Activated T-helper 2 cell treated with anti-CD3 and anti-CD28 coated beads, Interferon-gamma antibody, Interleukin-2, Interleukin-4, amounts not matched to agents 10 μg/mL and 5 μg/mL and 100 μg/mL, durations not matched to agents 14 hours and 24 hours and 36 hours (primary cell): ENCODE measurements at regions not wholly inside any gene's neighbourhood (a gene's known extent, or its start where the extent isn't known, plus 50 kb on each side); places are given as distances from the start of the nearest gene placed in this dataset.

Experiments
- DNase-seq: peaks from one replicate; pipeline ENCODE4 v3.0.0; 2021; ENCODE audit warnings: low spot score
- H3K27ac Mint-ChIP-seq: one replicate; pipeline ENCODE4 v1.8.0; 2021; ENCODE audit warnings: mixed read lengths
- H3K27me3 Mint-ChIP-seq: one replicate; pipeline ENCODE4 v1.8.0; 2021; ENCODE audit warnings: low read depth, mixed read lengths
- H3K36me3 Mint-ChIP-seq: one replicate; pipeline ENCODE4 v1.8.0; 2021; ENCODE audit warnings: low read depth, mixed read lengths
- H3K4me1 Mint-ChIP-seq: one replicate; pipeline ENCODE4 v1.8.0; 2021; ENCODE audit warnings: low read depth, mixed read lengths
- H3K4me3 Mint-ChIP-seq: one replicate; pipeline ENCODE4 v1.8.0; 2021; ENCODE audit warnings: low read depth, mild to moderate bottlenecking, moderate library complexity, mixed read lengths
- H3K9me3 Mint-ChIP-seq: one replicate; pipeline ENCODE4 v1.8.0; 2021; ENCODE audit warnings: mixed read lengths
- intact Hi-C: fragments of 100-400 bp; cut with micrococcal nuclease; formaldehyde crosslinking; loops from one replicate; pipeline ENCODE4 v1.15.1; 2023

DNA sequence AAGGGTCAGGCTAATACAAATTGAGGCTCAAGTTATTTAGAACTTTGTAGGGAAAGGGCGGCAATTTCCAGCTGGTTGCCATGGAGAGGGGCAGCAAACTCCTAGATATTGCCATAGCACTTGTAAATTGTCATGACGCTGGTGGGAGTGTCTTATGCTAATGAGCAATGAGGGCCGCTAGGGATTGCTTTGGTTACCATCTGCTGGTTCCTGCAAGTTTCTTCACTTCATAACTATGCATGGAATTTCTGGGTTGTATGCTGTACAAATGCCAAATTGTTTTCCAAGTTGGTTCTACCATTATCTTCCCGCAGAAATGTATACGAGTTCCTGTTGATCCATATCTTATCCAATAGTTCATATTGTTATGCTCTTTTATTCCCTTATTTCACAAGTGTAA is 1339.4 kb downstream of the EFNB2 start:
- Mint-ChIP-seq H3K27me3 (no peaks in the 10 kb centered on the region), H3K4me3 (no peak overlapping the region), H3K9me3 (no peaks in the 10 kb centered on the region), H3K27ac (no peak overlapping the region), H3K4me1 (no peaks in the 10 kb centered on the region), H3K36me3 (no peaks in the 10 kb centered on the region)
- intact Hi-C loops = no loop called here
- no peak for DNase-seq

- Mint-ChIP-seq H3K27me3 (no peaks in the 10 kb centered on the region), H3K9me3 (no peaks in the 10 kb centered on the region), H3K36me3 (no peaks in the 10 kb centered on the region), H3K4me3 (no peak overlapping the region), H3K27ac (no peak overlapping the region), H3K4me1 (no peaks in the 10 kb centered on the region)
- DNase-seq = no peak
- intact Hi-C loops = no loop called here
Measured at GRCh38 chr13:105193026-105193425, 1342.4 kb downstream of the EFNB2 start.

GRCh38 chr13:105184201-105184600 is 1351.3 kb downstream of the EFNB2 start:
- no peaks in the 10 kb centered on the region for H3K27me3 Mint-ChIP-seq
- H3K27ac Mint-ChIP-seq = no peak overlapping the region
- no peak for DNase-seq
- H3K9me3 Mint-ChIP-seq = no peaks in the 10 kb centered on the region
- no peaks in the 10 kb centered on the region for H3K36me3 Mint-ChIP-seq
- no peaks in the 10 kb centered on the region for H3K4me1 Mint-ChIP-seq
- intact Hi-C loops = no loop called here
- no peak overlapping the region for H3K4me3 Mint-ChIP-seq

GRCh38 chr13:105177265-105177900 is 1358.1 kb downstream of the EFNB2 start:
- intact Hi-C loops = no loop called here
- H3K4me3 Mint-ChIP-seq = no peak overlapping the region
- H3K27me3 Mint-ChIP-seq = no peaks in the 10 kb centered on the region
- no peaks in the 10 kb centered on the region for H3K9me3 Mint-ChIP-seq
- DNase-seq = no peak
- H3K27ac Mint-ChIP-seq = no peak overlapping the region
- no peaks in the 10 kb centered on the region for H3K36me3 Mint-ChIP-seq
- H3K4me1 Mint-ChIP-seq = no peaks in the 10 kb centered on the region

DNA sequence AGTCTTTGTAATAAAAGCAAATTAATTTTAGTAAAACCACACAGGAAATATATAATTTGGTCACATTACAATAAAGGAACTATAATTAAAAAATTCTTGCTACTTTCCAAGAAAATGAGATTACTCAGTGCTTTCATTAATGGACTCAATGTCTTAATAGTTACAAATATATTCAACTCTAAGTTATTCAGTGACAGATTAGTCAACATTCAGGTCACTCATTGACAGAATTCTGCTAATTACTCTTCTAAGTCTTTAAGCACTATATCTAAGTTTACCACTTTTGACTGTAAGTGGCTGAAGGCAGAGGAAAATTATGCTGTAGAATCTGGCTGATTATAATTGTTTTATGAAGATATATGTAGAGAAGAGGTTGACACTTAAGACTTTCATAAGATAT is 1365.0 kb downstream of the EFNB2 start:
- Mint-ChIP-seq H3K27me3 (no peaks in the 10 kb centered on the region), H3K36me3 (no peaks in the 10 kb centered on the region), H3K27ac (no peak overlapping the region), H3K4me1 (no peaks in the 10 kb centered on the region), H3K9me3 (no peaks in the 10 kb centered on the region), H3K4me3 (no peak overlapping the region)
- DNase-seq = no peak
- intact Hi-C loops = no loop called here

GRCh38 chr13:105168295-105168694 is 1367.2 kb downstream of the EFNB2 start:
- H3K9me3 Mint-ChIP-seq = no peaks in the 10 kb centered on the region
- no peak overlapping the region for H3K27ac Mint-ChIP-seq
- intact Hi-C loops = no loop called here
- DNase-seq = no peak
- H3K36me3 Mint-ChIP-seq = no peaks in the 10 kb centered on the region
- H3K4me3 Mint-ChIP-seq = no peak overlapping the region
- H3K4me1 Mint-ChIP-seq = no peaks in the 10 kb centered on the region
- H3K27me3 Mint-ChIP-seq = no peaks in the 10 kb centered on the region

- H3K4me3 Mint-ChIP-seq = no peak overlapping the region
- no peaks in the 10 kb centered on the region for H3K36me3 Mint-ChIP-seq
- H3K9me3 Mint-ChIP-seq = no peaks in the 10 kb centered on the region
- no peaks in the 10 kb centered on the region for H3K27me3 Mint-ChIP-seq
- DNase-seq = no peak
- no peaks in the 10 kb centered on the region for H3K4me1 Mint-ChIP-seq
- no peak overlapping the region for H3K27ac Mint-ChIP-seq
- intact Hi-C loops = no loop called here
Measured at GRCh38 chr13:105167385-105167784, 1368.1 kb downstream of the EFNB2 start.

DNA sequence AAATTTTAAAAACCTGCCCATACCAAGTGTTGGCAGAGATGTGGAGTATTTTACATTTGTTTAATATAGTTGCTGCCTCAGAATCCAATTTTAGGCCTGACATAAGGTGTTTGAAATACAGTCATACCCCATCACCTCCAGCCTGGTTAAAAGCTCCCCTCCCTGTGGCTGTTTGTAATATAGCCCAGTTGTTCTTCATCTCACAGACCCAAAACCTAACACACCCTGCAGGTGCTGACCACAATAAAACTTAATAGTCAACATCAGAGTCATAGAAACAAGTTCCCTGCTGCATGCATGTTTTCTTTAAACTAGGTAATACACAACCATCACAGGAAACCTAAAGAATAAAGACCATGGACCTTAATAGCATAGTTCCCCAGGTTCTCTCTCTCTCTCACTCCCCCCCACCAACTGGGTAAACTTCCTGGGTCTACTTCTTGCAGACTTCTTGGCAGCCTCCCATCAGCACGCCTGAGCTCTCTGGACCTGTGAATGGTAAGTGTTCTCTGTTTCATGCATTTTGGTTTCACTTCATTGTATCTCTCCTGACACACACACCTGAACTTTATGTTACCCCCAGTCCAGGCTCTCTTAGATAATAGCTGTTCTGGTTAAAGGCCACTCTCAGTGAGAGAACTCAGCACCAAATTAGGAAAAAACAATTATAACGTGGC is 1369.9 kb downstream of the EFNB2 start:
- no peak overlapping the region for H3K4me3 Mint-ChIP-seq
- intact Hi-C loops = no loop called here
- no peaks in the 10 kb centered on the region for H3K27me3 Mint-ChIP-seq
- DNase-seq = no peak
- no peak overlapping the region for H3K27ac Mint-ChIP-seq
- no peaks in the 10 kb centered on the region for H3K9me3 Mint-ChIP-seq
- no peaks in the 10 kb centered on the region for H3K4me1 Mint-ChIP-seq
- H3K36me3 Mint-ChIP-seq = no peaks in the 10 kb centered on the region

DNA sequence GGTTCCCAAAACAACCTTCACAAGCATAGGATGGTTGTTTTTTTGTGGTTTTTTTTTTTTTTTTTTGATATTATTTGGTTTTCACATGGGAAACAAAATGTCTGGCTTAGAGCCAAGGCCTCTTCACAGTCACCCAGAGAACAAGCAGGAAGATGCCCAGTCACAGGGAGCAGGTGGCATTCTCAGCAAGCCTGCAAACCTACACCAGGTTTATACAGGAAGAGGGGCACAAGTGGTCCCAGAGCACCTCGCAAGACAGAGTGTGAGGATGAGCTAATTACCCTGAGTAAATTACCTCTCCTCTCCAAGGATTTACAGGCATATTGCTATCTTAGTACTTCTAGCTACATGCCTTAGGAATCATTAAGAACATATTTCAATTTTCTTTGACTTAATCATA is 1375.6 kb downstream of the EFNB2 start:
- H3K9me3 Mint-ChIP-seq = no peaks in the 10 kb centered on the region
- no peak for DNase-seq
- no peaks in the 10 kb centered on the region for H3K27me3 Mint-ChIP-seq
- no peak overlapping the region for H3K27ac Mint-ChIP-seq
- no peak overlapping the region for H3K4me3 Mint-ChIP-seq
- no peaks in the 10 kb centered on the region for H3K4me1 Mint-ChIP-seq
- intact Hi-C loops = no loop called here
- H3K36me3 Mint-ChIP-seq = no peaks in the 10 kb centered on the region

- intact Hi-C loops = no loop called here
- H3K36me3 Mint-ChIP-seq = no peaks in the 10 kb centered on the region
- no peak for DNase-seq
Measured at GRCh38 chr13:105153611-105154010, 1381.9 kb downstream of the EFNB2 start.

GRCh38 chr13:105151639-105152038 is 1383.8 kb downstream of the EFNB2 start:
- H3K27me3 Mint-ChIP-seq = no peaks in the 10 kb centered on the region
- H3K36me3 Mint-ChIP-seq = no peaks in the 10 kb centered on the region
- DNase-seq = no peak
- no peaks in the 10 kb centered on the region for H3K4me1 Mint-ChIP-seq
- H3K27ac Mint-ChIP-seq = no peak overlapping the region
- no peak overlapping the region for H3K4me3 Mint-ChIP-seq
- intact Hi-C loops = no loop called here
- H3K9me3 Mint-ChIP-seq = no peaks in the 10 kb centered on the region

More at GRCh38 chr13:105153611-105154010, 1381.9 kb downstream of the EFNB2 start:
- no peak overlapping the region for H3K4me3 Mint-ChIP-seq
- H3K9me3 Mint-ChIP-seq = no peaks in the 10 kb centered on the region
- no peaks in the 10 kb centered on the region for H3K27me3 Mint-ChIP-seq
- no peak overlapping the region for H3K27ac Mint-ChIP-seq
- no peaks in the 10 kb centered on the region for H3K4me1 Mint-ChIP-seq

DNA sequence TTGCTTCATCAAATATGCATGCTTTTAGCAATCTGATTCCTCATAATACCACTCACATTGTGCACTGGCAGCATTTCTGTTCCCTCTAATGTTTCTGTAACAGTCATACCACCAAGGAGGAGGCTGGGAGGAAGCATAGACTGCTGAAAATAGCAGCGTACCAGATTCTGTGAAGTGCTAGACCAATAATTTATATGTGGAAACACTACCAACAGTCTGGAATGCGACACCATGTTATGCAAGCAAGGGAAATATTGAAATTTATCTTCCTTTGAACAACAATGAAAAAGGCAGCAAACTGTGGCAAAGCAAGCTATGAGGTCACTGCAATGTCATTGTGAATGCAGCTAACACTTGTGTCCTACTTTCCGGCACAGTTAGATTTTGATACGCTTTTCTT is 1388.0 kb downstream of the EFNB2 start:
- no peak overlapping the region for H3K27ac Mint-ChIP-seq
- intact Hi-C loops = no loop called here
- no peaks in the 10 kb centered on the region for H3K4me1 Mint-ChIP-seq
- H3K9me3 Mint-ChIP-seq = no peaks in the 10 kb centered on the region
- no peak for DNase-seq
- no peak overlapping the region for H3K4me3 Mint-ChIP-seq
- H3K36me3 Mint-ChIP-seq = no peaks in the 10 kb centered on the region
- H3K27me3 Mint-ChIP-seq = no peaks in the 10 kb centered on the region

DNA sequence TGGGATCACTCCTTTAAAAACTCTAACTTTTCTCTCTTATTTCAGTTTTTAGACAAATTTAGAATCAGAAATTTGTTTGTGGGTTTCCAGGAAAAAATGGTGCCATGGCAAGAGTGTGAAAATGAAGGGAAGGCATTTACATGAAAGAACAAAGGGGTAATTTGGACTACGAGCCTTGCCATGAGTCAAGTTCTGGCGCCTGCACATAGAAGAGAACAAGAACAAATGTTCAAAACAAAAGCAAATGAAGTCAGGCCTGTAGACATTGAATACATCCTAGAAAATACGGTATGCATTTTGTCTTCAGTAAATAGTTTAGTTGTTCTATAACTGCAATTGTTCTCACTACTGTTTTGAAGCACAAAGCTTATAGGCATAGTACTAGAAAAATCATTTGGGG is 1390.5 kb downstream of the EFNB2 start:
- intact Hi-C loops = no loop called here
- no peaks in the 10 kb centered on the region for H3K9me3 Mint-ChIP-seq
- H3K27ac Mint-ChIP-seq = no peak overlapping the region
- no peaks in the 10 kb centered on the region for H3K27me3 Mint-ChIP-seq
- no peak overlapping the region for H3K4me3 Mint-ChIP-seq
- H3K4me1 Mint-ChIP-seq = peaks cover 6% of the 10 kb centered on the region
- no peaks in the 10 kb centered on the region for H3K36me3 Mint-ChIP-seq
- no peak for DNase-seq
